ENCODE measurements at regions not wholly inside any gene's neighbourhood (a gene's known extent, or its start where the extent isn't known, plus 50 kb on each side); places are given as distances from the start of the nearest gene placed in this dataset.

- DNase-seq (ENCODE audit: low read depth): no peak
These were observed 680.3 kb upstream of the DIAPH2 start for GRCh38 chrX:96004386-96004785.

GRCh38 chrX:96006281-96006680 is 678.4 kb upstream of the DIAPH2 start:
- TF ChIP-seq CTCF (IDR thresholded peaks at IDR 0.05; ENCODE audit: low read depth, low read length, missing control alignments): no peak
- no peak for DNase-seq (ENCODE audit: low read depth)
- no peak overlapping the region for H3K4me3 ChIP-seq (ENCODE audit: low read depth, low read length)

More at GRCh38 chrX:96004386-96004785, 680.3 kb upstream of the DIAPH2 start:
- TF ChIP-seq CTCF (IDR thresholded peaks at IDR 0.05; ENCODE audit: low read depth, low read length, missing control alignments): no peak
- no peak overlapping the region for H3K4me3 ChIP-seq (ENCODE audit: low read depth, low read length)

GRCh38 chrX:96027407-96027806 is 657.2 kb upstream of the DIAPH2 start:
- no peak overlapping the region for H3K4me3 ChIP-seq (ENCODE audit: low read depth, low read length)
- TF ChIP-seq CTCF (IDR thresholded peaks at IDR 0.05; ENCODE audit: low read depth, low read length, missing control alignments): no peak
- DNase-seq (ENCODE audit: low read depth): no peak

GRCh38 chrX:96052078-96052477 is 632.6 kb upstream of the DIAPH2 start:
- DNase-seq (ENCODE audit: low read depth): no peak
- H3K4me3 ChIP-seq (ENCODE audit: low read depth, low read length): no peak overlapping the region
- no peak for TF ChIP-seq CTCF (IDR thresholded peaks at IDR 0.05; ENCODE audit: low read depth, low read length, missing control alignments)

- TF ChIP-seq CTCF (IDR thresholded peaks at IDR 0.05; ENCODE audit: low read depth, low read length, missing control alignments): no peak
These were observed 602.8 kb upstream of the DIAPH2 start for GRCh38 chrX:96081891-96082290.

GRCh38 chrX:96094616-96095015 is 590.0 kb upstream of the DIAPH2 start:
- no peak overlapping the region for H3K4me3 ChIP-seq (ENCODE audit: low read depth, low read length)
- no peak for DNase-seq (ENCODE audit: low read depth)
- no peak for TF ChIP-seq CTCF (IDR thresholded peaks at IDR 0.05; ENCODE audit: low read depth, low read length, missing control alignments)

More at GRCh38 chrX:96081891-96082290, 602.8 kb upstream of the DIAPH2 start:
- H3K4me3 ChIP-seq (ENCODE audit: low read depth, low read length): no peak overlapping the region
- no peak for DNase-seq (ENCODE audit: low read depth)

- TF ChIP-seq CTCF (IDR thresholded peaks at IDR 0.05; ENCODE audit: low read depth, low read length, missing control alignments): no peak
- no peak overlapping the region for H3K4me3 ChIP-seq (ENCODE audit: low read depth, low read length)
- no peak for DNase-seq (ENCODE audit: low read depth)
These were observed 586.2 kb upstream of the DIAPH2 start for GRCh38 chrX:96098471-96098870.

Data from GM12864 (cell line).